GM06990 (cell line): ENCODE measurements at regions not wholly inside any gene's neighbourhood (a gene's known extent, or its start where the extent isn't known, plus 50 kb on each side); places are given as distances from the start of the nearest gene placed in this dataset.

Experiments used
- DNase-seq: peaks from one replicate; pipeline ENCODE4 v3.0.0-alpha.2; 2011; ENCODE audit not compliant: insufficient read length; ENCODE audit errors: extremely low read depth
- H3K27me3 ChIP-seq: replicated peaks from 2 replicates; pipeline ENCODE4 v1.6.0; 2011; ENCODE audit warnings: low read length; ENCODE audit not compliant: control insufficient read depth, insufficient read depth
- H3K36me3 ChIP-seq: 2 replicates; pipeline ENCODE4 v1.5.1; 2011; ENCODE audit warnings: low read length; ENCODE audit not compliant: control insufficient read depth, insufficient read depth
- H3K4me3 ChIP-seq: replicated peaks from 2 replicates; pipeline ENCODE4 v1.5.1; 2011; ENCODE audit warnings: low read depth, mild to moderate bottlenecking, control low read depth, low read length
- TF ChIP-seq, protein P1 (sequence below): IDR thresholded peaks from 2 replicates; pipeline ENCODE4 v1.5.1; 2011; ENCODE audit warnings: low read length, control low read depth, mild to moderate bottlenecking, inconsistent platforms; ENCODE audit not compliant: insufficient read depth, poor library complexity, severe bottlenecking

DNA sequence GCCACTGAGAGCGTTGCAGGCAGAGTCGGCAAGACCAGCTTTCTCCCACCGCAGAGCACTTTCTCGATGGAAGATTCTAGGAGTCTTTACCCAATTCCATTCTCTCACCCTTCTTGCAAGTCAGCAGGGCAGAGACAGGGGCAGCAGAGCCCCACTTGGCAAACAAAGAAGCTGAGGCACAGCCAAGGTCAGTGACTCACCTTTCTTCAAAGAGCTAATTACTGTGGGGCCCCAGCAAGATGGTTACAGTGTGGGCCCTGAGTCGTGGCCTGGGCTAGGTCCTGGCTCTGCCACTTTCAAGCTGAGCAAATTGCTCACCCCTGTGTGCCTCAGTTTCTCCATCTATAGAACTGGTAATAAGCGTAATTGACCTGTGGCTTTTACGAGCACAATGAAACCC lies 277.0 kb downstream of the PREX1 start:
- H3K4me3 ChIP-seq, result no peak overlapping the region
- DNase-seq, result no peak
- TF ChIP-seq, protein P1, sequence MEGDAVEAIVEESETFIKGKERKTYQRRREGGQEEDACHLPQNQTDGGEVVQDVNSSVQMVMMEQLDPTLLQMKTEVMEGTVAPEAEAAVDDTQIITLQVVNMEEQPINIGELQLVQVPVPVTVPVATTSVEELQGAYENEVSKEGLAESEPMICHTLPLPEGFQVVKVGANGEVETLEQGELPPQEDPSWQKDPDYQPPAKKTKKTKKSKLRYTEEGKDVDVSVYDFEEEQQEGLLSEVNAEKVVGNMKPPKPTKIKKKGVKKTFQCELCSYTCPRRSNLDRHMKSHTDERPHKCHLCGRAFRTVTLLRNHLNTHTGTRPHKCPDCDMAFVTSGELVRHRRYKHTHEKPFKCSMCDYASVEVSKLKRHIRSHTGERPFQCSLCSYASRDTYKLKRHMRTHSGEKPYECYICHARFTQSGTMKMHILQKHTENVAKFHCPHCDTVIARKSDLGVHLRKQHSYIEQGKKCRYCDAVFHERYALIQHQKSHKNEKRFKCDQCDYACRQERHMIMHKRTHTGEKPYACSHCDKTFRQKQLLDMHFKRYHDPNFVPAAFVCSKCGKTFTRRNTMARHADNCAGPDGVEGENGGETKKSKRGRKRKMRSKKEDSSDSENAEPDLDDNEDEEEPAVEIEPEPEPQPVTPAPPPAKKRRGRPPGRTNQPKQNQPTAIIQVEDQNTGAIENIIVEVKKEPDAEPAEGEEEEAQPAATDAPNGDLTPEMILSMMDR, result no peak
- no peaks in the 10 kb centered on the region; the same call in none of the 2 replicates for H3K27me3 ChIP-seq
- H3K36me3 ChIP-seq, result no peaks in the 10 kb centered on the region

DNA sequence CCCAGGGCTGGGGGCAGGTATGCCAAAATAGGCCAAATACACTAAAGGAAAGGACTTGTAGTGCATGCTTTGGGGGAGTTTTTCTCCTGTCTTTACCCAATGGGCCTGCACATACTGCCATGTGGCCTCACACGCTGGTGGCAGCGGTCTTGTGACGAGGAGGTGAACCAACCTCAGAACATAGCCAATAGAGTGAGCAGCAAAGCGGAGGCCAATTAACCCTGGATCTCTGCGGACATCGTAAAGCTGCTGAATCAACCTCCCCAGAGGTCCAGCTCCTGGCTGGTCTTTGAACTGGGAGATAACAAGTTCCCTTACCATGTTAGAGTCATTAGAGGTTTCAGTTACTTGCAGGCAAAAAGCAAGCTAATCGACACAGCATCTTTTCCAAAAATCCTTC lies 280.1 kb downstream of the PREX1 start:
- Histone ChIP-seq H3K36me3 (no peaks in the 10 kb centered on the region), H3K27me3 (no peaks in the 10 kb centered on the region; the same call in 1 of the 2 replicates), H3K4me3 (no peak overlapping the region)
- TF ChIP-seq, protein P1, result no peak
- DNase-seq, result no peak

DNA sequence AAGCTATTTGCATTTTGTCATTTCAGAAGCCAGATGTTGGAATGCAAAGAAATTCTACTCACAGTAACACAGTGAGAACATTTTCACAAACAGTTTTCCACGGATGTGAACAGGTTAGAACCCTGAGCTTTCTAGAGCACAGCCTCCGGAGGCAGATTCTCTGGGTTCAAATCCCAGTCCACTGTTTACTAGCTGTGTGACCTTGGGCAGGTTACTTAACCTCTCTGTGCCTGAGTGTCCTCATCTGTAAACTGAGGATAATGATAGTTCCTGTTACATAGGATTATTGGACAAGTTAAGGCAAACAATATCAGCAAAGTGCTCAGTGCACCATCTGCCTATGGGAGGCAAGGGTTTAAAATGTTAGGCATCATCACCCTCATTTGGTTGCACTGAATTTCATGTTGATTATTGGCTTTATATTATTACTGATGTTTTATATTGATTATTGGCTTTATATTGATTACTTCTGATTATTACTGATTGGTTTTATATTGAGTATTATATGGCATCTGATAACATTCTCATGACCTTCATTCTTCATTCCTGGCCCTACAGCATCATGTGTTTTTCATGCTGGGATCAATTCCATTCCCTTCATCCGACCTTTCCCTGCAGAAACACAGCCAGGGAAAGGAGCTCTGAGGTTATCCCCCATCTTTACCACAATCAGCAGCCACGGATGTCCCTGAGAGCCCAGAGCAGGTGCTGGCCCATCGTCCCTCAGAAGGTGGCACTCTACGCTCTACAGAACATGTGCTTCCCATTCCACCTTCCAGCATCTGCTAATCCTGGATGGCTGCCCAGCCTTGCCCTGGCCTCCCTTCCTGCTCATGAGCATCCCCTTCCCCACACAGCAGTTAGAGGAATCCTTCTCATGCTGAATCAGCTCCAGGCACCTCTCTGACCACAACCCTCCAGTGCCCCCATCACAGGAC lies 283.1 kb downstream of the PREX1 start:
- TF ChIP-seq, protein P1, result no peak
- no peaks in the 10 kb centered on the region for H3K27me3 ChIP-seq
- H3K4me3 ChIP-seq, result no peak overlapping the region
- DNase-seq, result no peak
- H3K36me3 ChIP-seq, result no peaks in the 10 kb centered on the region

DNA sequence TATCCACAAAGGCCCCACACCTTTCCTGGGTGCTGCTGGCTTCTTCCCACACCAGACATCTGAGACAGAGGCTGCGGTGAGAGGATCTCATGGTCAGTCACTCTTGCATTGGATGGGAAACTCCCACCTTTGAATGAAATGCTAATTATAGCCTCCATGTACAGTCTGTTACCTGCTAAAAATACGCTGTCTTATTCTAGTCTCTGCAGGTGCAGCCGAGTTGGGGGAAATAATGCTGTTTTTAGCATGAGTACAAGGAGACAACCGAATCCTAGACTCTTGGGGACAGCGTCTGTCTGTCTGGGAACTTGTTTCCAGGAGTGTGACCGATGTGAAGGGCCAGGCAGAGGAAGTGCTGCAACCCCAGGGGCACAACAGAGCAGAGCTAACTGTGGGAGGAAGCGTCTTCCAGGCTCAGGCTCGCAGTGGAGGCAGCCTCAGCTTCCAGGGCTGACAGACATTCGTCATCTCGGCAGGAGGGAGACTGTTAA lies 286.2 kb downstream of the PREX1 start:
- Histone ChIP-seq H3K36me3 (no peaks in the 10 kb centered on the region), H3K4me3 (peak overlapping the region; percentile 4; the same call in 1 of the 2 replicates), H3K27me3 (no peaks in the 10 kb centered on the region)
- TF ChIP-seq, protein P1, result no peak
- DNase-seq, result peak; percentile 71

DNA sequence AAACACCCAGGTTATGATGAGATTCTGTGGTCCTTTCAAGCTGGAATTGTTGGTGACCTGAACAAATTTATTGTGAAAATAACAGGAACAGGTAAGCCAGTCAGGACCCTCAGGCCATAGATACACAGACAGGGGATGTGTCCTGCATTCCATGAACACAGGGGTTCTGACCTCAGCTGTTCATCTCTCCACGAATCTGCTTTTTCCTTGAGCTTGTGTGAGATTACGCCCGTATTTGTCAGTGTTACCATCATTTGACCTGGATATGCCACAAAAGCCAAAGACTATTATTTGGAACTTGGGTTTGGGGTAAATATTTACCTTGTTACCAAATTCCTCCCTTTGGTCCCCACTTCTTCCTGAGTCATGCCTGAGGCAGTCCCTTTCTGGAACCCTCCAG lies 288.9 kb downstream of the PREX1 start:
- H3K27me3 ChIP-seq, result no peaks in the 10 kb centered on the region
- TF ChIP-seq, protein P1, result no peak
- no peak for DNase-seq
- H3K4me3 ChIP-seq, result no peak overlapping the region
- H3K36me3 ChIP-seq, result no peaks in the 10 kb centered on the region
